ENCODE measurements at regions not wholly inside any gene's neighbourhood (a gene's known extent, or its start where the extent isn't known, plus 50 kb on each side); places are given as distances from the start of the nearest gene placed in this dataset.
A peak's percentile ranks its signal among the peaks of the same experiment; 100 is the strongest.

DNA sequence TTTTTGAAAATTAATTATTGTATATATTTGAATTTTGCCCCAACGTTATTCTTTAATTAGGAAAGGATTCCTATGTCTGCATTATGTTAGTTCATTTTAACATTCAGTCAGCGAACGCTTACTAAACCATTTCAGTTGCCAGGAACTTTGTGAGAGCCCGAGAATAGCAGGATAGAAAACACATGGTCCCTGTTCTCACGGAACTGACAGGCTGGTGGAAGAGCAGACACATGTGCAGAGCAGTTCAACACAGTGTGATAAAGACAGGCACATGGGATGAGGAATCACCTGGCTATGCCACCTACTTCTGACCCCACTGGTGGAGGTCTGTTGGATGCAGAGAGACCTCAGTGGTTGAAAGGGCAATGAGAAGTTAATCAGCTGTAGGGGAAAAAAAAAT is 367.2 kb downstream of the EPM2A start:
- Histone ChIP-seq H3K36me3 (no peaks in the 10 kb centered on the region), H3K27ac (no peak overlapping the region), H3K4me1 (no peaks in the 10 kb centered on the region), H3K9me3 (peaks cover 0 to 5% (median 0%) of the 10 kb centered on the region in 4 donors), H3K27me3 (no peaks in the 10 kb centered on the region), H3K4me3 (no peak overlapping the region)
- TF ChIP-seq POLR2A (IDR thresholded peaks at IDR 0.05) (no peak), EP300 (IDR thresholded peaks at IDR 0.05) (no peak), POLR2AphosphoS5 (IDR thresholded peaks at IDR 0.05) (no peak)
- TF ChIP-seq, protein P1, sequence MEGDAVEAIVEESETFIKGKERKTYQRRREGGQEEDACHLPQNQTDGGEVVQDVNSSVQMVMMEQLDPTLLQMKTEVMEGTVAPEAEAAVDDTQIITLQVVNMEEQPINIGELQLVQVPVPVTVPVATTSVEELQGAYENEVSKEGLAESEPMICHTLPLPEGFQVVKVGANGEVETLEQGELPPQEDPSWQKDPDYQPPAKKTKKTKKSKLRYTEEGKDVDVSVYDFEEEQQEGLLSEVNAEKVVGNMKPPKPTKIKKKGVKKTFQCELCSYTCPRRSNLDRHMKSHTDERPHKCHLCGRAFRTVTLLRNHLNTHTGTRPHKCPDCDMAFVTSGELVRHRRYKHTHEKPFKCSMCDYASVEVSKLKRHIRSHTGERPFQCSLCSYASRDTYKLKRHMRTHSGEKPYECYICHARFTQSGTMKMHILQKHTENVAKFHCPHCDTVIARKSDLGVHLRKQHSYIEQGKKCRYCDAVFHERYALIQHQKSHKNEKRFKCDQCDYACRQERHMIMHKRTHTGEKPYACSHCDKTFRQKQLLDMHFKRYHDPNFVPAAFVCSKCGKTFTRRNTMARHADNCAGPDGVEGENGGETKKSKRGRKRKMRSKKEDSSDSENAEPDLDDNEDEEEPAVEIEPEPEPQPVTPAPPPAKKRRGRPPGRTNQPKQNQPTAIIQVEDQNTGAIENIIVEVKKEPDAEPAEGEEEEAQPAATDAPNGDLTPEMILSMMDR (IDR thresholded peaks at IDR 0.05) = no peak
- peak in 1 of 2 donors; percentile 56 for DNase-seq
- intact Hi-C loops (cut with DNase I; ENCODE audit: low total_unique reads) = no loop called here
- 49 to 77% (median 73%) methylated on average over 5 of the region's 5 CpGs for WGBS, 5 donors

DNA sequence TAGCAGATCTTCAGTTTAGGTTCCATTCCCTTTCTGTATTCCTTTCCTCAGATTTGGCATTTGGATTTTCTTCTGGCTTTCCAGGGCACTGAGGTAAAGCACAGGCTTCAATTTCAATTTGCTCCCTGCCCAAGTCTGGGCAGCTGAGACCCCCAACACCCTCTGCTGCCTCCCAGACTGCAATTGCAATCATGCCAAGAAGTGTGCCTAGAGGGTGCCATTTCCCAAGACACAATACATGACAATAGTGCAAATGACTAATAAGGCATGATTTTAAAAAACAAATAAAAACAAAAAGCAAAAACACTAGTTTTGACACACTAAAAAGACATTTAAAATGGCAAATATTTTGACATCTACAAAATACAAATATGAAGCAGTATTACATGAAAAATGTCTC is 364.8 kb downstream of the EPM2A start:
- H3K27ac ChIP-seq = no peak overlapping the region
- H3K27me3 ChIP-seq = no peaks in the 10 kb centered on the region
- no peaks in the 10 kb centered on the region for H3K9me3 ChIP-seq
- intact Hi-C loops (cut with DNase I; ENCODE audit: low total_unique reads) = no loop called here
- H3K4me1 ChIP-seq = no peaks in the 10 kb centered on the region
- no peaks in the 10 kb centered on the region for H3K36me3 ChIP-seq
- no peak overlapping the region for H3K4me3 ChIP-seq
- no peak for TF ChIP-seq POLR2AphosphoS5 (IDR thresholded peaks at IDR 0.05)
- TF ChIP-seq POLR2A (IDR thresholded peaks at IDR 0.05) = no peak
- TF ChIP-seq, protein P1 (IDR thresholded peaks at IDR 0.05) = no peak
- TF ChIP-seq EP300 (IDR thresholded peaks at IDR 0.05) = no peak
- no peak for DNase-seq

DNA sequence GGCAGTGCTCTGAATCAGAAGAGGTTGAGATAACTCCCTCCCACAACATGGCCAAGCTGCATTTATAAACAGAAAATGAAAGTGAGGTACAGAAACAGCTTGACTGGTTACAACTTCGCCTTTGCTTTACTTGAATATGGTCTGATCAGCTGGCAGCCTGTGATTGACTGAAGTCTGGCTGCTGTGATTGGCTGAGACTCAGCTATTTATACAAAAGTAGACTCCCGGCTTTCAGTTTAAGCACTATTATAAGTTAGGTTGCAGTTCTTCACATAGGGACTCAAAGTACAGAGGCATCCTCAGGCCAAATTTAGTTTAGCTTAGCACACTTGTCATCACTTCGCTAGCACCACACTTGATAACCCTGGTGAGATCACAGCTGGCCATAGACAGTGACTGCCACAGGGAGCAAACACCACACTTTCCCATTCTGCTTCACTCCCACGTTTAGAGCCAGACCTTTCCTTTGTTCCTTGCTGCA is 362.6 kb downstream of the EPM2A start:
- Histone ChIP-seq H3K36me3 (no peaks in the 10 kb centered on the region), H3K9me3 (peaks cover 0 to 7% (median 5%) of the 10 kb centered on the region in 4 donors), H3K27me3 (no peaks in the 10 kb centered on the region), H3K27ac (peak overlapping the region in 4 of 5 donors; percentile 48 to 70 (median 60)), H3K4me3 (peak overlapping the region in 2 of 4 donors; percentile 2 to 18), H3K4me1 (no peaks in the 10 kb centered on the region)
- 38 to 58% (median 53%) methylated on average over 4 of the region's 4 CpGs for WGBS, 5 donors
- DNase-seq = peak; percentile 31 to 33
- intact Hi-C loops (cut with DNase I; ENCODE audit: low total_unique reads) = no loop called here
- TF ChIP-seq EP300 (IDR thresholded peaks at IDR 0.05) = no peak
- peak in 1 of 3 donors; percentile 4 for TF ChIP-seq POLR2AphosphoS5 (IDR thresholded peaks at IDR 0.05)
- TF ChIP-seq, protein P1 (IDR thresholded peaks at IDR 0.05) = no peak
- no peak for TF ChIP-seq POLR2A (IDR thresholded peaks at IDR 0.05)

DNA sequence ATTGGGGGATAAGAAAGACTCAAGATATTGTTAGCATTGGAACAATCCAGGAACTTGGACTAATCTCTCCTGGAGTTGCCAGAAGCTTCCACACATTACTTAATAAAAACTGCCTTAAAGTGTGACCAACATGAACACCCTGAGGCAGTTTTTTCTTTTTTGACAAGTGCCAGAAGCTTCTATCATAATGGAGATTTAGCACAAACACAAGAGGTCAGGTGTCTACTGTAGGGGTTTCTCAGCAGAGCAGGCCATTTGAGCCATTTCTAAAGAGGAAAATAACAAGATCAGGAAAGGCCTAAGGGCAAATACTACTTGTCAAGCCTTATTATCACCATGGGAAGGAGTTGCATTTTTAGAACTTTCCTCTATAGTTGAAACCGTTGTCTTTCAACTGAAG is 361.5 kb downstream of the EPM2A start:
- Histone ChIP-seq H3K36me3 (no peaks in the 10 kb centered on the region), H3K4me3 (no peak overlapping the region), H3K9me3 (peaks cover 0 to 10% (median 5%) of the 10 kb centered on the region in 4 donors), H3K27me3 (no peaks in the 10 kb centered on the region), H3K4me1 (no peaks in the 10 kb centered on the region), H3K27ac (no peak overlapping the region)
- TF ChIP-seq POLR2A (IDR thresholded peaks at IDR 0.05) = no peak
- TF ChIP-seq POLR2AphosphoS5 (IDR thresholded peaks at IDR 0.05) = no peak
- TF ChIP-seq, protein P1 (IDR thresholded peaks at IDR 0.05) = no peak
- no peak for TF ChIP-seq EP300 (IDR thresholded peaks at IDR 0.05)
- DNase-seq = no peak
- intact Hi-C loops (cut with DNase I; ENCODE audit: low total_unique reads) = no loop called here
- WGBS, 5 donors = 78 to 97% (median 88%) methylated on average over 1 of the region's 1 CpG
